Suppressor macrophage treated with lipopolysaccharide for 4 hours (primary cell): ENCODE measurements at regions not wholly inside any gene's neighbourhood (a gene's known extent, or its start where the extent isn't known, plus 50 kb on each side); places are given as distances from the start of the nearest gene placed in this dataset.

ENCODE experiments used
- DNase-seq: peaks from one replicate; pipeline ENCODE4 v3.0.0-alpha.2; 2020

GRCh38 chr5:105840800-105841199 is 1829.9 kb downstream of the EFNA5 start:
- no peak for DNase-seq

DNA sequence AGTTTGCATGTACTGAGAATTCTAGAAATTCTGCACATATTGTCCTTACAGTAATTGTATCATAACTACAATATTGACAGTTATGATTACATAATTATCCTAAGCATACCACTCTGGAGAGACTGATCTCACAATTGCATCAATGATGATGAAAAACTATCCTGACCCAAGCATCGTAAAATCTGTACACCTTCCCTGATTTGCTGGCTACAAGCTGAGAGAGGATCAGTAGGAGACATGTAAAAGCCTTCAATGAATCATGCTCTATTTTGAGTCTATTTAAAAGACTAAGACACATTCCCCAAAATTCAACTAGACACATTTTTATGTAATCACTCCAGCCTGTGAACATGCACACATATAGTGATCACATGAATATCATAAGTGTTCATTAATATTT is 1833.8 kb downstream of the EFNA5 start:
- no peak for DNase-seq

- no peak for DNase-seq
Measured at GRCh38 chr5:105836268-105836667, 1834.5 kb downstream of the EFNA5 start.

- DNase-seq: no peak
Measured at GRCh38 chr5:105828821-105829220, 1841.9 kb downstream of the EFNA5 start.

DNA sequence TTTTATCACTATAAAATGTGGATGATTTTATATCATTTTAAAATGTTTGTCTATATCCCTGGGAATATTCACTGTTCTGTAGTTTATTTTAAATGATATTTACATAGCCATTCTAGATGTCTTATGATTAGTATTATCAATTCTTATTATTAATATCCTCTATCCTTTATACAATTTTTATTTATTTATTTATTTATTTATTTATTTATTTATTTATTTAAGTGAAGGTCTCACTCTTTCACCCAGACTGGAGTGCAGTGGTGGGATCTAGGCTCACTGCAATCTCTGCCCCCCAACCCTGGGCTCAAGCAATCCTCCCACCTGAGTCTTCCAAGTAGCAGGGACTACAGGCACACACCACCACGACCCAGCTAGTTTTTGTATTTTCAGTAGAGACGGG is 1848.9 kb downstream of the EFNA5 start:
- DNase-seq: no peak

GRCh38 chr5:105817914-105818313 is 1852.8 kb downstream of the EFNA5 start:
- DNase-seq: no peak

DNA sequence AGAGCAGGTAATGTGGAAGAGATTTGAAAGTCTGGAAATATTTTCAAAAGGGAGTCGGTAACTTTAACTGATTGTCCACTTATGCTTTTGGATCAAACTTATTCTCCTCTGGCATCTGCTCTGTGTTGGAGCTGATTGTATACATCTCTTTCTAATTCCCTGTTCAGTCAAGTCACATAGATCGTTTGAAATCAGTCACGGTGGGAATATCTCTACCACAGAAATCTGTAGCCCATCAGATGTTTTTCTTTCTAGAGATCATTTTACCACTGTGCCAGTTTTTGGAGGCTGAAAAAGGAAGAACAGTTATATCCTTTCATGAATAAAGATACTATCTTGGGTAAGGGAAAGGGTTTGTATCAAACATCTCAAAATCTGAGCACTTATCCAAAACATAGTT is 1853.3 kb downstream of the EFNA5 start:
- no peak for DNase-seq

DNA sequence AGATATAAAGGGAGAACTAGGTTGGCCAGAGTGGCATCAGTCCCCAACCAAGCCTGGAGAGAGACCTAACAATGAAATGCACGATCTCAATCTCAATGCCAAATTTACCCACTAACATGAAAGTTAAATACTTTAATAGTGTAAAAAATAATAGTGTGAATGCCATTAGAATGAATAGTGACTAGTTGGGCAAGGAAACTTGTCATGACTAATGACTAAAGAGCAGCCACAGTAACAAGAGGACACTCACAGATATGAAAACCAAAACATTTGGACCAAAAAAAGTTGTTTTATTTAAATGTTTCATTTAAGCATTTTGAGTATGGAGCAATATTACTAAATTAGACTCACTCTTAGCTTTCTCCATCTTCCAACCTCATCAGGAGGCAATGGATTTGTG is 1853.8 kb downstream of the EFNA5 start:
- DNase-seq: no peak

DNA sequence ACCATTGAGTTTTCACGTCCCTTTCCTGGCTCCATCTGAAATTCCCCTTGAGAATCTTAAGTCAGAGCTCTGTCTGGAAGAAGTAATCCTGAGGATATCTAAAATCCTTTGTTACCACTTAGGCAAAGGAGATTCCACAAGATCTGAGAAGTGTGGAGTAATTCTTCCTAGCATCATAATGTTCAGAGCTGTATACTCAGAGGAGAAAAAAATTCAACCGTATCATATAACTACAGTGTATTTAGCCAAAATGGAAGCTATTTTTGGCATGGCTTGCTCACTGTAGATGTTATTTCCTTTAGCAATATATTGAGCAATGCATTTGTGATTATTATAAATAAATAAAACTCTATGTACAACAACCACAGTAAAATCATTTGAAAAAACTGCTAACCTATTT is 1858.4 kb downstream of the EFNA5 start:
- DNase-seq: no peak

- no peak for DNase-seq
Measured at GRCh38 chr5:105807951-105808350, 1862.8 kb downstream of the EFNA5 start.

- DNase-seq: no peak
Measured at GRCh38 chr5:105807290-105807689, 1863.4 kb downstream of the EFNA5 start.

DNA sequence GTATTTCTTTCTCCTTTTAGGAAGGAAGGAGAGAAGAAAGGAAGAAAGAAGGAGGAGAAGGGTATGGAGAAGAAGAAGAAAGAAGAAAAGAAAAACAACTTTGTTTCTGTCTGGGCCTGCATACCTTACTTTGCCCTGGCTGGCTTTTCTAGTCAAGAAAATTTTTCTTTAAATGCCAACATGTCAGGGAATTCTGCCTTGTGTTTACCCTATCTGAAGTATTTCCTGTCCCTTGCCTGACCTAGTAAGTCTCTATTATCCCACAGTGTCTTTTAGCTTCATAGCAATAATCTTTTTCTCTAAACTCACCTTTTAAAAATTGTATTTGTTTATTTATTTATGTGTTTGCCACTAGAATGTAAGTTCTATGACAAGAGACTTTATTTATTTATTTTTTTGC is 1864.1 kb downstream of the EFNA5 start:
- DNase-seq: no peak

DNA sequence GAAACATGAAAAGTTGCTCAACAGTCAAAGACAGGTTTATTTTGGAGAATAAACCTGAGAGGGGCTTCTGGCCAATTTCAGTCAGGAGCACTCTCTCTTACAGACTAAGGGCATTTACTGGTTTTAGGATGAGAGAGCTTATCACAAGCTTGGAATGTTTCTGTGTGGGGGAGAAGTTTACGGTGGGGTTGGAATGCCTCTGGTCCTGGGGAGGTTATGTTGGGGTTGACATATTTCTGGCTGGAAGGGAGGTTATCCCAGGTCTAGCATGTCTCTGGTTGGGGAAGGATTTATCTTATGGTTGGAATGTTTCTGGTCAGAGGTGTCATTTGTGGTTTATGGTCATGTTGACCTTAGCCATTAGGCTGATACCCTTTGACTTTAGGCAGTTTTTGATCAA is 1867.3 kb downstream of the EFNA5 start:
- DNase-seq: no peak

- no peak for DNase-seq
Measured at GRCh38 chr5:105794578-105794977, 1876.2 kb downstream of the EFNA5 start.

DNA sequence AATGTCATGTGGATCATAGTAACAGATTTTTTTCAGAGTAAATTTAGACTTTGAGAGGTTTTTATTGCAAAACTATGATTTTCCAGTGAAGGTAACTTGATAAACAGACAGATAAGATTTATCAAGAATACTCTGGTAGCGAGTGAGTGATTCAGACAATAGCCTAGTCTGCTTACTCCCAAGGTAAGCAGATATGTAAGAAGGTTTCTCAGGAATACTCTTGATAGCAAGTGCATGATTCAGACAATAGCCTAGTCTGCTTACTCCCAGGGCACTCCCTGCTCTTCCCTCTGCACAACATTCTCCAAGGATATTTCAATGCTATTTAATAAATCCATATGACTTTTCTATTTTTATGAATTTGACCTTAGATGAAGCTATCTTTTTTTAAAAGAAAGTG is 1881.5 kb downstream of the EFNA5 start:
- DNase-seq: no peak

DNA sequence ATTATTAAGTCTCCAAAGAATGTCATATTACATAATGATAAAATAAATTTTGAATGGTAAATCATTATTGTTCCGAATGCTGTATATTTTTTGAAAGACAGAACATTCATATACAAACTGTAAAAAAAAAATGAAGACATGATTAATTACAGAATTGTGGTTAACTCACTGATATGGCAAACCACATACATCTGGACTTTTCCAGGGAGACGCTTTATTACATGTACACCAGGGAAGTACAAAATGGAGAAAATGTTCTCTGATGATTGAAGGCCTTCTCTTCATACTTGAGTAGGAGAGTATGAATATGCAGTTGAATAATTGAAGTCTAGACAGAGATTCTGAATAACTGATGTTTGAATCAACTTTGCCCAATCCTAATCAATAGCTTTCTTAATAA is 1886.9 kb downstream of the EFNA5 start:
- DNase-seq: no peak

- no peak for DNase-seq
Measured at GRCh38 chr5:105782501-105782900, 1888.2 kb downstream of the EFNA5 start.

DNA sequence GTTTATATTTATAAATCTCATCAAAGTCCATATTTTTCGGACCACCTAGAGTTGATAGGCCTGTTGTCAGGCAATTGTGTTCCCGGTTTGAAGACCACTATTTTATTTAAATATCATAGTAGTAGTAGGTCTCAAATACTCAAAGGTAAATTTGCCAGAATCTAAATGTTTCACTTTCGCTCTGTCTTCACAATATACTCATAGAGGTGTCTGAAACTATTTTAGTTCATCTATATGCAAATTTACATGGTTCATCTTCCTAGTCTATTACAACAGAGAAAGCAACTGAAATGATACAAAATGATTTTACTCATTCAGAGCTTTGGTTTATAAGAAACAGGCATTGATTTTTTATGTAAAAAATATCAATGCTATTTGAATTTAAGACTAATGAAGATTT is 1897.5 kb downstream of the EFNA5 start:
- DNase-seq: no peak

DNA sequence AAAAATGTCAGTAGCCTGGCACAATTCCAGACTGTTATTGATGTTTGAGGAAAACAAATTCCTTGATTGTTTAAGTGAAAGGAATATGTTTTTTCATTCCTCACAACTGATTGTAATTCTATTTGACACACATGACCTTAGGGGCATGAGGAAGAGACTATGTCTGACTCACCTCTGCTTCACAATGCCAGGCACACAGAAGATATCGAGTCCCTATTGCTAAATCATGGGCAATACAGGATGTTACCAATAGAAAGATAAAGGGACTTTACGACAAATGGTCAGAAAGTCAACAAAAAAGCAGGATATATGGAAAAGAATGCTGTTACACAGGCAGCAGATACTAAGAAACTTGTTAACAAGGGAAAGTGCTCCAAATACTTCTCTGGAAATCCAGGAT is 1903.5 kb downstream of the EFNA5 start:
- DNase-seq: no peak

- DNase-seq: no peak
Measured at GRCh38 chr5:105762728-105763127, 1908.0 kb downstream of the EFNA5 start.

DNA sequence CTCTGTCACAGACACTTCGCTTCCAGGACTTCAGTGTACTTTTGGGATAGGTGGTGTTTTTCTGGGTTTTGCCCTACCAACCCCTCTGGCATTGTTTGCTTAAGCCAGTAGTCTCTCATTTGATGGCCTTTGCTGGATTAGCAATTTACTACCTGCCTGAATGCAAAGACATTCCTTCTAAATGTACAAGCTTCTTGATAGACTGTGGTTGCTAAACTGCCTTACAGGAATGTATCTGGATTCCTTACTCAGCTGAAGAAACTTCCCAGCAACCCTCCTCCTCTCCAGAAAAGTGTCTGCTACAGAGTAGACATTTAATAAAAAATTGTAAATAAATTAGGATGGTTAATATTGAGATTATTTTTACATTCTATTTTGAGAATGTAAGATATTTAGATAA is 1916.7 kb downstream of the EFNA5 start:
- no peak for DNase-seq

GRCh38 chr5:105752801-105753200 is 1917.9 kb downstream of the EFNA5 start:
- DNase-seq: no peak

GRCh38 chr5:105751908-105752307 is 1918.8 kb downstream of the EFNA5 start:
- no peak for DNase-seq

DNA sequence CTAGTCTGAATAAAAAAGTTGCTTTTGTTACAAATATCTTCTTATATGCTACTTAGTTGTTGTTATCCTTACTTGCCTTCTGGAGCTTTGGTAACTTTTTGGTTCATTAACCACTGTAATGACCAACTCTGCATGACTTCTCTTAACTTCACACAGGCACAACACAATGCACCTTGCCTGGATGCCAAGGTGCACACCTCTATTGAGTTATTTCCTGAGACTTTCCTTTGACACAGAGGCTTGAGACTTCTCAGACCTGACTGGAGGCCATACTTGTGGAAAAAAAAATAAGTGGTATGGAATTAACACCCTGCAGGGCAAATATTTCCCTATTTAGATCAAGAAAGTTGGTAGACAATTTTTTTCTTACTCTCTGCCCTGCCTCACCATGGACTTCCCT is 1925.6 kb downstream of the EFNA5 start:
- no peak for DNase-seq

DNA sequence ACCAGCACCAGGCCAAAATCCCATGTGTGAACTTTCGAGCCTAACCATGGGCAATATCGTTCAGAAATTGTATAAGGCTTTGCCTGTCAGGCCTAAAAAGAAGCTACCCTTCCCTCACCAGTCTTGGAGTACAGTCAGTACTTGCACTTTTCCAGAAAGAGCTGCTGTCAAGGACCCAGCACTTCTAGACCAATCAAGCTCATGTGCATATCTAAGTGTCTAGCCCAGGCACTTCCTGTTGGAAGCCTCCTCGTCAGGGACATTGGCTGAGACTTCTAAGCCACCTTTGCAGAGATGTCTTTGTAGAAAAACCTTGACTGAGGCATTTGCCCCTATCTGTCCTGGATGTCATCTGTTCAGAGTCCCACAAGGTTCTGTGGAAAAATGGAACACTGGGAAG is 1930.5 kb downstream of the EFNA5 start:
- no peak for DNase-seq

DNA sequence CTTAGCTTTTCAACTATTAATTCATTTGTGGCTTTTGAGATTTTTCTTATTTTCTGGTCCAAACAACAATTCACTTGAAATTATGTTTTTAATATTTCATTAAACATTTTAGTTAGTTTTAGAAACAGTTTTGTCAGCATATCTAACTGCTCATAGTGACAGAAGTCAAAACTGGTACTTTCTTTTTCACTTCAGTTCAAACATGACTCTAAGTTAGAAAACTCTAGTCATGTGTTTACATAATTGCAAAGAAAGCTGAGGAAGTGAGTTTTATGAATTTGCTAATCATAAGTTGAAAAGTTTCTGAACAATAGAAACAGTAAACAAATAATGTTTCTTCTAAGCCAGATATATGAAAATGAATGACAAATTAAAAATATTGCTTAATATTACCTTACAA is 1931.0 kb downstream of the EFNA5 start:
- DNase-seq: no peak
